ENCODE measurements at regions not wholly inside any gene's neighbourhood (a gene's known extent, or its start where the extent isn't known, plus 50 kb on each side); places are given as distances from the start of the nearest gene placed in this dataset.

GRCh38 chr10:123943307-123943706 lies 51.7 kb upstream of the CPXM2 start:
- TF ChIP-seq POLR2A (IDR thresholded peaks at IDR 0.05) (no peak), CTCF (IDR thresholded peaks at IDR 0.05) (no peak)

Measured in right lobe of liver (tissue), 4 donors.